ENCODE measurements at regions not wholly inside any gene's neighbourhood (a gene's known extent, or its start where the extent isn't known, plus 50 kb on each side); places are given as distances from the start of the nearest gene placed in this dataset.
"Not testable (repeated sequence)": the region's sequence is repeated elsewhere in the genome, so short reads cannot be mapped to it uniquely, and the experiment has no call there.

- Histone ChIP-seq H3K9ac (ENCODE audit: low read depth, low read length) (no peak overlapping the region), H3K27me3 (ENCODE audit: insufficient read depth, low read length) (no peaks in the 10 kb centered on the region), H3K4me3 (ENCODE audit: low read length) (no peak overlapping the region), H3K9me3 (ENCODE audit: insufficient read depth, low read depth, low read length) (no peaks in the 10 kb centered on the region), H3K4me1 (ENCODE audit: insufficient read depth, low read length) (0 out of 2 replicates have a peak, but pooled peaks cover 5% of the 10 kb centered on the region), H3K36me3 (ENCODE audit: insufficient read depth, low read depth, low read length) (no peaks in the 10 kb centered on the region), H3K27ac (ENCODE audit: low read length) (no peak overlapping the region)
These were observed 115.0 kb downstream of the FZD1 start for GRCh38 chr7:91379236-91379635.

- Histone ChIP-seq H3K9me3 (ENCODE audit: insufficient read depth, low read depth, low read length) (no peaks in the 10 kb centered on the region), H3K36me3 (ENCODE audit: insufficient read depth, low read depth, low read length) (no peaks in the 10 kb centered on the region), H3K9ac (ENCODE audit: low read depth, low read length) (no peak overlapping the region), H3K27ac (ENCODE audit: low read length) (no peak overlapping the region), H3K4me3 (ENCODE audit: low read length) (no peak overlapping the region), H3K4me1 (ENCODE audit: insufficient read depth, low read length) (0 out of 2 replicates have a peak, but pooled peaks cover 3% of the 10 kb centered on the region), H3K27me3 (ENCODE audit: insufficient read depth, low read length) (no peaks in the 10 kb centered on the region)
These were observed 115.8 kb downstream of the FZD1 start for GRCh38 chr7:91379991-91380390.

GRCh38 chr7:91383053-91383904 lies 119.0 kb downstream of the FZD1 start:
- H3K27me3 ChIP-seq (ENCODE audit: insufficient read depth, low read length), result no peaks in the 10 kb centered on the region
- no peak overlapping the region for H3K27ac ChIP-seq (ENCODE audit: low read length)
- H3K4me1 ChIP-seq (ENCODE audit: insufficient read depth, low read length), result no peaks in the 10 kb centered on the region
- no peaks in the 10 kb centered on the region for H3K36me3 ChIP-seq (ENCODE audit: insufficient read depth, low read depth, low read length)
- H3K9ac ChIP-seq (ENCODE audit: low read depth, low read length), result no peak overlapping the region
- H3K9me3 ChIP-seq (ENCODE audit: insufficient read depth, low read depth, low read length), result no peaks in the 10 kb centered on the region
- H3K4me3 ChIP-seq (ENCODE audit: low read length), result no peak overlapping the region

GRCh38 chr7:91383905-91384274 lies 119.7 kb downstream of the FZD1 start:
- H3K4me3 ChIP-seq (ENCODE audit: low read length), result no peak overlapping the region
- H3K27me3 ChIP-seq (ENCODE audit: insufficient read depth, low read length), result no peaks in the 10 kb centered on the region
- H3K9ac ChIP-seq (ENCODE audit: low read depth, low read length), result no peak overlapping the region
- H3K36me3 ChIP-seq (ENCODE audit: insufficient read depth, low read depth, low read length), result no peaks in the 10 kb centered on the region
- H3K27ac ChIP-seq (ENCODE audit: low read length), result no peak overlapping the region
- no peaks in the 10 kb centered on the region for H3K4me1 ChIP-seq (ENCODE audit: insufficient read depth, low read length)
- no peaks in the 10 kb centered on the region for H3K9me3 ChIP-seq (ENCODE audit: insufficient read depth, low read depth, low read length)

GRCh38 chr7:91394757-91395156 lies 130.5 kb downstream of the FZD1 start:
- not testable (repeated sequence) for H3K9me3 ChIP-seq (ENCODE audit: insufficient read depth, low read depth, low read length); H3K27me3 ChIP-seq (ENCODE audit: insufficient read depth, low read length); H3K27ac ChIP-seq (ENCODE audit: low read length); H3K4me1 ChIP-seq (ENCODE audit: insufficient read depth, low read length); H3K9ac ChIP-seq (ENCODE audit: low read depth, low read length); H3K36me3 ChIP-seq (ENCODE audit: insufficient read depth, low read depth, low read length)
- H3K4me3 ChIP-seq (ENCODE audit: low read length), result peak overlapping the region; percentile 49; the same call in 1 of the 2 replicates

GRCh38 chr7:91395313-91395712 lies 131.1 kb downstream of the FZD1 start:
- H3K9me3 ChIP-seq (ENCODE audit: insufficient read depth, low read depth, low read length); H3K36me3 ChIP-seq (ENCODE audit: insufficient read depth, low read depth, low read length); H3K4me1 ChIP-seq (ENCODE audit: insufficient read depth, low read length); H3K27me3 ChIP-seq (ENCODE audit: insufficient read depth, low read length); H3K27ac ChIP-seq (ENCODE audit: low read length); H3K9ac ChIP-seq (ENCODE audit: low read depth, low read length): not testable (repeated sequence)
- H3K4me3 ChIP-seq (ENCODE audit: low read length), result peak overlapping the region; percentile 49; the same call in 1 of the 2 replicates

GRCh38 chr7:91397096-91397495 lies 132.9 kb downstream of the FZD1 start:
- Histone ChIP-seq H3K4me3 (ENCODE audit: low read length) (no peak overlapping the region), H3K9me3 (ENCODE audit: insufficient read depth, low read depth, low read length) (no peaks in the 10 kb centered on the region; the same call in 1 of the 2 replicates), H3K9ac (ENCODE audit: low read depth, low read length) (no peak overlapping the region), H3K27me3 (ENCODE audit: insufficient read depth, low read length) (peaks cover 7% of the 10 kb centered on the region; the same call in 1 of the 2 replicates), H3K4me1 (ENCODE audit: insufficient read depth, low read length) (no peaks in the 10 kb centered on the region), H3K36me3 (ENCODE audit: insufficient read depth, low read depth, low read length) (no peaks in the 10 kb centered on the region), H3K27ac (ENCODE audit: low read length) (no peak overlapping the region)

GRCh38 chr7:91397612-91398011 lies 133.4 kb downstream of the FZD1 start:
- Histone ChIP-seq H3K27me3 (ENCODE audit: insufficient read depth, low read length) (peaks cover 7% of the 10 kb centered on the region; the same call in 1 of the 2 replicates), H3K27ac (ENCODE audit: low read length) (no peak overlapping the region), H3K9me3 (ENCODE audit: insufficient read depth, low read depth, low read length) (no peaks in the 10 kb centered on the region; the same call in 1 of the 2 replicates), H3K4me1 (ENCODE audit: insufficient read depth, low read length) (no peaks in the 10 kb centered on the region), H3K4me3 (ENCODE audit: low read length) (no peak overlapping the region), H3K9ac (ENCODE audit: low read depth, low read length) (no peak overlapping the region), H3K36me3 (ENCODE audit: insufficient read depth, low read depth, low read length) (no peaks in the 10 kb centered on the region)

- H3K4me3 ChIP-seq (ENCODE audit: low read length), result no peak overlapping the region
- H3K36me3 ChIP-seq (ENCODE audit: insufficient read depth, low read depth, low read length), result no peaks in the 10 kb centered on the region
- H3K9ac ChIP-seq (ENCODE audit: low read depth, low read length), result no peak overlapping the region
- H3K27me3 ChIP-seq (ENCODE audit: insufficient read depth, low read length), result peaks cover 7% of the 10 kb centered on the region; the same call in 1 of the 2 replicates
- no peaks in the 10 kb centered on the region for H3K4me1 ChIP-seq (ENCODE audit: insufficient read depth, low read length)
- H3K9me3 ChIP-seq (ENCODE audit: insufficient read depth, low read depth, low read length), result no peaks in the 10 kb centered on the region; the same call in 1 of the 2 replicates
- H3K27ac ChIP-seq (ENCODE audit: low read length), result no peak overlapping the region
These were observed 134.1 kb downstream of the FZD1 start for GRCh38 chr7:91398341-91398740.

- Histone ChIP-seq H3K27me3 (ENCODE audit: insufficient read depth, low read length) (no peaks in the 10 kb centered on the region), H3K4me1 (ENCODE audit: insufficient read depth, low read length) (no peaks in the 10 kb centered on the region), H3K27ac (ENCODE audit: low read length) (no peak overlapping the region), H3K9ac (ENCODE audit: low read depth, low read length) (no peak overlapping the region), H3K9me3 (ENCODE audit: insufficient read depth, low read depth, low read length) (no peaks in the 10 kb centered on the region), H3K36me3 (ENCODE audit: insufficient read depth, low read depth, low read length) (no peaks in the 10 kb centered on the region), H3K4me3 (ENCODE audit: low read length) (no peak overlapping the region)
These were observed 141.0 kb downstream of the FZD1 start for GRCh38 chr7:91405092-91405788.

- not testable (repeated sequence) for H3K9ac ChIP-seq (ENCODE audit: low read depth, low read length); H3K9me3 ChIP-seq (ENCODE audit: insufficient read depth, low read depth, low read length); H3K27ac ChIP-seq (ENCODE audit: low read length); H3K4me3 ChIP-seq (ENCODE audit: low read length); H3K4me1 ChIP-seq (ENCODE audit: insufficient read depth, low read length); H3K36me3 ChIP-seq (ENCODE audit: insufficient read depth, low read depth, low read length); H3K27me3 ChIP-seq (ENCODE audit: insufficient read depth, low read length)
These were observed 141.6 kb downstream of the FZD1 start for GRCh38 chr7:91405873-91406272.

- H3K27ac ChIP-seq (ENCODE audit: low read length), result no peak overlapping the region
- H3K4me1 ChIP-seq (ENCODE audit: insufficient read depth, low read length), result peaks cover 8% of the 10 kb centered on the region; the same call in 1 of the 2 replicates
- no peak overlapping the region for H3K4me3 ChIP-seq (ENCODE audit: low read length)
- H3K27me3 ChIP-seq (ENCODE audit: insufficient read depth, low read length), result no peaks in the 10 kb centered on the region
- no peaks in the 10 kb centered on the region for H3K9me3 ChIP-seq (ENCODE audit: insufficient read depth, low read depth, low read length)
- H3K36me3 ChIP-seq (ENCODE audit: insufficient read depth, low read depth, low read length), result no peaks in the 10 kb centered on the region
- no peak overlapping the region for H3K9ac ChIP-seq (ENCODE audit: low read depth, low read length)
These were observed 143.7 kb downstream of the FZD1 start for GRCh38 chr7:91407942-91408341.

All from iPS-20b (cell line).